Cardiac muscle cell (in vitro differentiated cells and primary cell): ENCODE measurements at regions not wholly inside any gene's neighbourhood (a gene's known extent, or its start where the extent isn't known, plus 50 kb on each side); places are given as distances from the start of the nearest gene placed in this dataset.

Source experiments
- DNase-seq, 2 donors: peaks; one replicate each; pipeline versions ENCODE4 v3.0.0 to v3.0.0-alpha.2; 2010 to 2017; ENCODE audit warnings: low read depth in 1 of 2, low spot score in 1 of 2
- H3K27ac ChIP-seq: fragments of 200-600 bp; sonication (generic); 2 replicates; pipeline ENCODE4 v1.5.1; 2016
- H3K27me3 ChIP-seq: fragments of 200-600 bp; sonication (generic); 2 replicates; pipeline ENCODE4 v1.6.0; 2016; ENCODE audit warnings: control low read depth
- H3K36me3 ChIP-seq: fragments of 200-600 bp; sonication (generic); 2 replicates; pipeline ENCODE4 v1.5.1; 2016; ENCODE audit warnings: control low read depth
- H3K4me1 ChIP-seq: fragments of 200-600 bp; sonication (generic); 2 replicates; pipeline ENCODE4 v1.8.1; 2017; ENCODE audit warnings: low read depth, mild to moderate bottlenecking, mixed run types
- H3K4me3 ChIP-seq: fragments of 200-600 bp; sonication (generic); 2 replicates; pipeline ENCODE4 v1.5.1; 2016; ENCODE audit warnings: mild to moderate bottlenecking
- H3K9me3 ChIP-seq: fragments of 200-600 bp; sonication (generic); 2 replicates; pipeline ENCODE4 v1.5.1; 2017; ENCODE audit warnings: low read depth, mild to moderate bottlenecking, control low read depth
- CTCF ChIP-seq: IDR thresholded peaks from 2 replicates; pipeline ENCODE4 v1.5.1; 2012; ENCODE audit warnings: low read depth, mild to moderate bottlenecking, low read length

GRCh38 chr7:153301936-153302335, 542.4 kb downstream of the ACTR3B start:
- Histone ChIP-seq H3K4me3 (no peak overlapping the region), H3K9me3 (no peaks in the 10 kb centered on the region)
- DNase-seq, result no peak

GRCh38 chr7:153320005-153320404, 560.5 kb downstream of the ACTR3B start:
- TF ChIP-seq CTCF, result no peak
- DNase-seq, result no peak
- Histone ChIP-seq H3K9me3 (no peaks in the 10 kb centered on the region), H3K4me3 (no peak overlapping the region), H3K4me1 (no peaks in the 10 kb centered on the region), H3K27me3 (no peaks in the 10 kb centered on the region), H3K27ac (no peak overlapping the region), H3K36me3 (no peaks in the 10 kb centered on the region)

More at GRCh38 chr7:153301936-153302335, 542.4 kb downstream of the ACTR3B start:
- no peaks in the 10 kb centered on the region for H3K36me3 ChIP-seq
- TF ChIP-seq CTCF, result no peak
- H3K4me1 ChIP-seq, result no peaks in the 10 kb centered on the region
- H3K27ac ChIP-seq, result no peak overlapping the region
- H3K27me3 ChIP-seq, result no peaks in the 10 kb centered on the region

- H3K4me1 ChIP-seq, result no peaks in the 10 kb centered on the region
- H3K36me3 ChIP-seq, result no peaks in the 10 kb centered on the region
- H3K27ac ChIP-seq, result no peak overlapping the region
- no peak for DNase-seq
- no peak overlapping the region for H3K4me3 ChIP-seq
- no peaks in the 10 kb centered on the region for H3K9me3 ChIP-seq
- no peaks in the 10 kb centered on the region for H3K27me3 ChIP-seq
- TF ChIP-seq CTCF, result no peak
Measured at GRCh38 chr7:153320681-153321080, 561.1 kb downstream of the ACTR3B start.

DNA sequence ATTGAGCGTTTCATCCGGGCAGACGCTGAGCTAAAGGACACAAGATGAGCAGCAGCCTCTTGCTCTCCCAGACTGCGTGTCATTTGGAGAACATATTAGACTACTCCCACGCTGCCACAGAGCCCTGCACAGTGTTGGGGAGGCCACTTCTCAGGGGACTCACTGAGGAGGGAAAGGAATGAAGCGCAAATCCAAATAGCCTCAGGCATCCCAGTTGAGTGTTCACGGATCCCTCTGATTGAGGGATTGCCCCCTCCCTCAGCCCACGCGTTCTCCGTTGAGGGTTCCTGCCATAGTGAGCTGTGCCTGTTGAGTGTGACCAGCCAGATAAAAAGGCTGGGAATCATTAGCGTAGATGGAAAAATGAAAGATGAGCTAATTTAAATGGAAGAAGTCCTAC, 563.4 kb downstream of the ACTR3B start:
- Histone ChIP-seq H3K27ac (no peak overlapping the region), H3K4me1 (no peaks in the 10 kb centered on the region), H3K27me3 (no peaks in the 10 kb centered on the region), H3K9me3 (no peaks in the 10 kb centered on the region), H3K4me3 (no peak overlapping the region), H3K36me3 (no peaks in the 10 kb centered on the region)
- TF ChIP-seq CTCF, result no peak
- no peak for DNase-seq

- H3K4me3 ChIP-seq, result no peak overlapping the region
- H3K9me3 ChIP-seq, result no peaks in the 10 kb centered on the region
- no peaks in the 10 kb centered on the region for H3K27me3 ChIP-seq
- no peak for TF ChIP-seq CTCF
- H3K27ac ChIP-seq, result no peak overlapping the region
- no peak for DNase-seq
- H3K4me1 ChIP-seq, result no peaks in the 10 kb centered on the region
- H3K36me3 ChIP-seq, result no peaks in the 10 kb centered on the region
Measured at GRCh38 chr7:153324094-153324493, 564.5 kb downstream of the ACTR3B start.

DNA sequence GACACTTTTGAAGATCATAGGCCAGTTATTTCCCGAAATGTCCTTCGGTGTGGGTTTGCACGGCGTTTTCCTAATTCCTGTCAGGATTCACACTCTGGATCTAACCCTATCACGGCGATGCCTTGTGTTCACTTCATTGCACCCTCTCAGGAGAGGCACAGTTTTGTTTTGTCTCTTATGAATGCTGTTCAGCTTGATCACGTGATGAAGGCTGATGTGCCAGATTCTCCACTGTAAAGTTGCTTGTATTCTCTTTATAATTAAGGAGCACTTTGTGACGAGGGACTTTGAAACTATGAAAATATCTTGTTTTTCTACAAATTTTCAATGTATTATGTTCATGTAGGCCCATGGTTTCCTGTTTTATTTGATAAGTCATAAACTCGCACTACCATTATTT, 568.1 kb downstream of the ACTR3B start:
- TF ChIP-seq CTCF, result no peak
- no peaks in the 10 kb centered on the region for H3K9me3 ChIP-seq
- DNase-seq, result no peak

More for the DNA sequence above, 568.1 kb downstream of the ACTR3B start:
- Histone ChIP-seq H3K27me3 (no peaks in the 10 kb centered on the region), H3K36me3 (no peaks in the 10 kb centered on the region), H3K4me3 (no peak overlapping the region), H3K4me1 (no peaks in the 10 kb centered on the region), H3K27ac (no peak overlapping the region)
